ENCODE measurements at regions not wholly inside any gene's neighbourhood (a gene's known extent, or its start where the extent isn't known, plus 50 kb on each side); places are given as distances from the start of the nearest gene placed in this dataset.

DNA sequence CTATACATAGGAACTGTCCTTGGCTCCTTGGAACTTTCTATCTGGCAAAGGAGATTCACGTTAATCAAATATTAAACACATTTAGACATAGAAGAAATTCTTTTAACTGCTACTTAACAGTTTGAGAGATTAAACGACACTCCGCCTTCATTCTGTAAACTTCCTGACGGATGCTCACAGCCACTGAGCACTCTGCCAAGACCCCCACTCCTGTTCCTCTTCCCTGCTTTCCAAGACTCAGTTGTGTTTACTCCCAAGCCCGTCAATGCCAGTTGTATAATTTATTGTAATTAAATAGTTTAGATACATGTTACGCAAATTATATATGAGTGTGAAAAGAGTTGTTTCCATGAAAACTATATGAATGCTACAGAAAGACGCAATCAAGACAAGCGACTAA lies 321.4 kb upstream of the EPHA4 start:
- TF ChIP-seq, protein P1, sequence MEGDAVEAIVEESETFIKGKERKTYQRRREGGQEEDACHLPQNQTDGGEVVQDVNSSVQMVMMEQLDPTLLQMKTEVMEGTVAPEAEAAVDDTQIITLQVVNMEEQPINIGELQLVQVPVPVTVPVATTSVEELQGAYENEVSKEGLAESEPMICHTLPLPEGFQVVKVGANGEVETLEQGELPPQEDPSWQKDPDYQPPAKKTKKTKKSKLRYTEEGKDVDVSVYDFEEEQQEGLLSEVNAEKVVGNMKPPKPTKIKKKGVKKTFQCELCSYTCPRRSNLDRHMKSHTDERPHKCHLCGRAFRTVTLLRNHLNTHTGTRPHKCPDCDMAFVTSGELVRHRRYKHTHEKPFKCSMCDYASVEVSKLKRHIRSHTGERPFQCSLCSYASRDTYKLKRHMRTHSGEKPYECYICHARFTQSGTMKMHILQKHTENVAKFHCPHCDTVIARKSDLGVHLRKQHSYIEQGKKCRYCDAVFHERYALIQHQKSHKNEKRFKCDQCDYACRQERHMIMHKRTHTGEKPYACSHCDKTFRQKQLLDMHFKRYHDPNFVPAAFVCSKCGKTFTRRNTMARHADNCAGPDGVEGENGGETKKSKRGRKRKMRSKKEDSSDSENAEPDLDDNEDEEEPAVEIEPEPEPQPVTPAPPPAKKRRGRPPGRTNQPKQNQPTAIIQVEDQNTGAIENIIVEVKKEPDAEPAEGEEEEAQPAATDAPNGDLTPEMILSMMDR (IDR thresholded peaks at IDR 0.05) = no peak
- TF ChIP-seq POLR2A (IDR thresholded peaks at IDR 0.05) = no peak
